ENCODE measurements at regions not wholly inside any gene's neighbourhood (a gene's known extent, or its start where the extent isn't known, plus 50 kb on each side); places are given as distances from the start of the nearest gene placed in this dataset.

GRCh38 chr17:69883120-69883519 is 191.9 kb upstream of the KCNJ16 start:
- Histone ChIP-seq H3K36me3 (ENCODE audit: insufficient read depth, low read length) (no peaks in the 10 kb centered on the region), H3K27me3 (ENCODE audit: insufficient read depth, low read length) (no peaks in the 10 kb centered on the region), H3K79me2 (ENCODE audit: control insufficient read depth, insufficient read depth, low read length, unreplicated experiment) (no peaks in the 10 kb centered on the region), H3K27ac (ENCODE audit: low read depth, low read length) (no peak overlapping the region), H2AFZ (ENCODE audit: low read length, unreplicated experiment) (no peak overlapping the region), H3K4me1 (ENCODE audit: control insufficient read depth, insufficient read depth, low read length, unreplicated experiment) (peaks cover 25% of the 10 kb centered on the region), H3K4me3 (ENCODE audit: low read depth, low read length) (no peak overlapping the region)

- no peaks in the 10 kb centered on the region for H3K27me3 ChIP-seq (ENCODE audit: insufficient read depth, low read length)
- no peaks in the 10 kb centered on the region for H3K36me3 ChIP-seq (ENCODE audit: insufficient read depth, low read length)
- H3K4me1 ChIP-seq (ENCODE audit: control insufficient read depth, insufficient read depth, low read length, unreplicated experiment), result peaks cover 14% of the 10 kb centered on the region
- no peak overlapping the region for H3K4me3 ChIP-seq (ENCODE audit: low read depth, low read length)
- H3K27ac ChIP-seq (ENCODE audit: low read depth, low read length), result no peak overlapping the region
- no peak overlapping the region for H2AFZ ChIP-seq (ENCODE audit: low read length, unreplicated experiment)
- H3K79me2 ChIP-seq (ENCODE audit: control insufficient read depth, insufficient read depth, low read length, unreplicated experiment), result no peaks in the 10 kb centered on the region
Observed at GRCh38 chr17:69884356-69884755, 190.7 kb upstream of the KCNJ16 start.

- Histone ChIP-seq H2AFZ (ENCODE audit: low read length, unreplicated experiment) (no peak overlapping the region), H3K4me3 (ENCODE audit: low read depth, low read length) (no peak overlapping the region), H3K27ac (ENCODE audit: low read depth, low read length) (no peak overlapping the region), H3K36me3 (ENCODE audit: insufficient read depth, low read length) (no peaks in the 10 kb centered on the region), H3K4me1 (ENCODE audit: control insufficient read depth, insufficient read depth, low read length, unreplicated experiment) (peaks cover 10% of the 10 kb centered on the region), H3K27me3 (ENCODE audit: insufficient read depth, low read length) (no peaks in the 10 kb centered on the region), H3K79me2 (ENCODE audit: control insufficient read depth, insufficient read depth, low read length, unreplicated experiment) (no peaks in the 10 kb centered on the region)
Observed at GRCh38 chr17:69884846-69885245, 190.2 kb upstream of the KCNJ16 start.

- Histone ChIP-seq H3K79me2 (ENCODE audit: control insufficient read depth, insufficient read depth, low read length, unreplicated experiment) (no peaks in the 10 kb centered on the region), H2AFZ (ENCODE audit: low read length, unreplicated experiment) (no peak overlapping the region), H3K4me3 (ENCODE audit: low read depth, low read length) (no peak overlapping the region), H3K36me3 (ENCODE audit: insufficient read depth, low read length) (no peaks in the 10 kb centered on the region), H3K27ac (ENCODE audit: low read depth, low read length) (peak overlapping the region; percentile 21), H3K4me1 (ENCODE audit: control insufficient read depth, insufficient read depth, low read length, unreplicated experiment) (peaks cover 31% of the 10 kb centered on the region), H3K27me3 (ENCODE audit: insufficient read depth, low read length) (no peaks in the 10 kb centered on the region)
Observed at GRCh38 chr17:69898601-69899000, 176.4 kb upstream of the KCNJ16 start.

GRCh38 chr17:69900101-69900500 is 174.9 kb upstream of the KCNJ16 start:
- no peak overlapping the region for H3K4me3 ChIP-seq (ENCODE audit: low read depth, low read length)
- no peak overlapping the region for H2AFZ ChIP-seq (ENCODE audit: low read length, unreplicated experiment)
- H3K36me3 ChIP-seq (ENCODE audit: insufficient read depth, low read length), result no peaks in the 10 kb centered on the region
- H3K79me2 ChIP-seq (ENCODE audit: control insufficient read depth, insufficient read depth, low read length, unreplicated experiment), result no peaks in the 10 kb centered on the region
- no peak overlapping the region for H3K27ac ChIP-seq (ENCODE audit: low read depth, low read length)
- H3K27me3 ChIP-seq (ENCODE audit: insufficient read depth, low read length), result no peaks in the 10 kb centered on the region
- H3K4me1 ChIP-seq (ENCODE audit: control insufficient read depth, insufficient read depth, low read length, unreplicated experiment), result peaks cover 31% of the 10 kb centered on the region

GRCh38 chr17:69900829-69901228 is 174.2 kb upstream of the KCNJ16 start:
- H3K4me3 ChIP-seq (ENCODE audit: low read depth, low read length), result no peak overlapping the region
- peaks cover 29% of the 10 kb centered on the region for H3K4me1 ChIP-seq (ENCODE audit: control insufficient read depth, insufficient read depth, low read length, unreplicated experiment)
- no peak overlapping the region for H3K27ac ChIP-seq (ENCODE audit: low read depth, low read length)
- H3K27me3 ChIP-seq (ENCODE audit: insufficient read depth, low read length), result no peaks in the 10 kb centered on the region
- H3K79me2 ChIP-seq (ENCODE audit: control insufficient read depth, insufficient read depth, low read length, unreplicated experiment), result no peaks in the 10 kb centered on the region
- H2AFZ ChIP-seq (ENCODE audit: low read length, unreplicated experiment), result no peak overlapping the region
- H3K36me3 ChIP-seq (ENCODE audit: insufficient read depth, low read length), result no peaks in the 10 kb centered on the region

GRCh38 chr17:69906306-69906705 is 168.7 kb upstream of the KCNJ16 start:
- Histone ChIP-seq H3K4me1 (ENCODE audit: control insufficient read depth, insufficient read depth, low read length, unreplicated experiment) (peaks cover 19% of the 10 kb centered on the region), H3K79me2 (ENCODE audit: control insufficient read depth, insufficient read depth, low read length, unreplicated experiment) (no peaks in the 10 kb centered on the region), H3K27me3 (ENCODE audit: insufficient read depth, low read length) (no peaks in the 10 kb centered on the region), H3K36me3 (ENCODE audit: insufficient read depth, low read length) (no peaks in the 10 kb centered on the region), H3K27ac (ENCODE audit: low read depth, low read length) (no peak overlapping the region), H2AFZ (ENCODE audit: low read length, unreplicated experiment) (no peak overlapping the region), H3K4me3 (ENCODE audit: low read depth, low read length) (no peak overlapping the region)

- Histone ChIP-seq H3K27me3 (ENCODE audit: insufficient read depth, low read length) (no peaks in the 10 kb centered on the region), H3K4me1 (ENCODE audit: control insufficient read depth, insufficient read depth, low read length, unreplicated experiment) (peaks cover 19% of the 10 kb centered on the region), H3K27ac (ENCODE audit: low read depth, low read length) (no peak overlapping the region), H3K36me3 (ENCODE audit: insufficient read depth, low read length) (no peaks in the 10 kb centered on the region), H3K79me2 (ENCODE audit: control insufficient read depth, insufficient read depth, low read length, unreplicated experiment) (no peaks in the 10 kb centered on the region), H2AFZ (ENCODE audit: low read length, unreplicated experiment) (no peak overlapping the region), H3K4me3 (ENCODE audit: low read depth, low read length) (no peak overlapping the region)
Observed at GRCh38 chr17:69907132-69907847, 167.7 kb upstream of the KCNJ16 start.

GRCh38 chr17:69908626-69909368 is 166.2 kb upstream of the KCNJ16 start:
- Histone ChIP-seq H3K27ac (ENCODE audit: low read depth, low read length) (no peak overlapping the region), H3K4me1 (ENCODE audit: control insufficient read depth, insufficient read depth, low read length, unreplicated experiment) (peaks cover 19% of the 10 kb centered on the region), H3K27me3 (ENCODE audit: insufficient read depth, low read length) (no peaks in the 10 kb centered on the region), H3K36me3 (ENCODE audit: insufficient read depth, low read length) (no peaks in the 10 kb centered on the region), H3K4me3 (ENCODE audit: low read depth, low read length) (no peak overlapping the region), H3K79me2 (ENCODE audit: control insufficient read depth, insufficient read depth, low read length, unreplicated experiment) (no peaks in the 10 kb centered on the region), H2AFZ (ENCODE audit: low read length, unreplicated experiment) (no peak overlapping the region)

GRCh38 chr17:69909389-69909788 is 165.6 kb upstream of the KCNJ16 start:
- H2AFZ ChIP-seq (ENCODE audit: low read length, unreplicated experiment), result no peak overlapping the region
- no peak overlapping the region for H3K27ac ChIP-seq (ENCODE audit: low read depth, low read length)
- no peak overlapping the region for H3K4me3 ChIP-seq (ENCODE audit: low read depth, low read length)
- H3K79me2 ChIP-seq (ENCODE audit: control insufficient read depth, insufficient read depth, low read length, unreplicated experiment), result no peaks in the 10 kb centered on the region
- no peaks in the 10 kb centered on the region for H3K27me3 ChIP-seq (ENCODE audit: insufficient read depth, low read length)
- H3K4me1 ChIP-seq (ENCODE audit: control insufficient read depth, insufficient read depth, low read length, unreplicated experiment), result peaks cover 19% of the 10 kb centered on the region
- no peaks in the 10 kb centered on the region for H3K36me3 ChIP-seq (ENCODE audit: insufficient read depth, low read length)

GRCh38 chr17:69912805-69913204 is 162.2 kb upstream of the KCNJ16 start:
- no peaks in the 10 kb centered on the region for H3K27me3 ChIP-seq (ENCODE audit: insufficient read depth, low read length)
- H3K4me1 ChIP-seq (ENCODE audit: control insufficient read depth, insufficient read depth, low read length, unreplicated experiment), result peaks cover 19% of the 10 kb centered on the region
- H2AFZ ChIP-seq (ENCODE audit: low read length, unreplicated experiment), result peak overlapping the region; percentile 81
- no peaks in the 10 kb centered on the region for H3K36me3 ChIP-seq (ENCODE audit: insufficient read depth, low read length)
- no peak overlapping the region for H3K27ac ChIP-seq (ENCODE audit: low read depth, low read length)
- H3K79me2 ChIP-seq (ENCODE audit: control insufficient read depth, insufficient read depth, low read length, unreplicated experiment), result no peaks in the 10 kb centered on the region
- H3K4me3 ChIP-seq (ENCODE audit: low read depth, low read length), result peak overlapping the region; percentile 47; the same call in 1 of the 2 replicates
